ENCODE measurements at regions not wholly inside any gene's neighbourhood (a gene's known extent, or its start where the extent isn't known, plus 50 kb on each side); places are given as distances from the start of the nearest gene placed in this dataset.

DNA sequence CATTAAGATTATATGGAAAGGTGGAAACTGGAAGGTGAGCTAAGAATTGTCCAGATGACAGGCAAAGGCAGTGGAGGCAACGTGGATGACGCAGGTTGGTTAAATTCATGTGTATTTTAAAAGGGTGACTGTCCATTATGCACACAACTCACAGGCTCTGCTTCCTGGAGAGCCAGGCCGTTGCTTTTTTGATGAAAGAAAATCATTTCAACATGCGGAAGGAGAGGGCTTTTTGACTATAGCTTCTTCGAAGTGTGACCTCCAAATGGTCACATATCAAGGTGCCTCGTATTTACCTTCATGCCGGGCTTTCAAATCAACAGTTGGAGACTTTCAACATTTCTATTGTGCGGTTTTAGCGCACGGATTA lies 126.7 kb downstream of the MYCN start:
- TF ChIP-seq ZNF274 (IDR thresholded peaks at IDR 0.05; ENCODE audit: low read depth, low read length) (no peak), SUZ12 (IDR thresholded peaks at IDR 0.05; ENCODE audit: extremely low read depth, insufficient read depth, insufficient read length) (no peak)
